Neural cell (in vitro differentiated cells): ENCODE measurements at regions not wholly inside any gene's neighbourhood (a gene's known extent, or its start where the extent isn't known, plus 50 kb on each side); places are given as distances from the start of the nearest gene placed in this dataset.
"Not testable (repeated sequence)": the region's sequence is repeated elsewhere in the genome, so short reads cannot be mapped to it uniquely, and the experiment has no call there.

ENCODE experiments used
- H2AFZ ChIP-seq: fragments of 200-600, 300-800 bp; sonication (generic), shearing (Covaris generic); 2 replicates; pipeline ENCODE4 v1.6.0; 2014; ENCODE audit warnings: low read depth, mild to moderate bottlenecking, antibody characterized with exemption, low read length, moderate library complexity
- H3F3A ChIP-seq: fragments of 200-600 bp; shearing (Covaris generic); 2 replicates; pipeline ENCODE4 v1.6.1; 2016; ENCODE audit warnings: mild to moderate bottlenecking, moderate library complexity, mixed read lengths, antibody characterized with exemption, low read length; ENCODE audit not compliant: insufficient read depth, poor library complexity, severe bottlenecking
- H3K27ac ChIP-seq: fragments of 200-600, 300-800 bp; sonication (generic), shearing (Covaris generic); 2 replicates; pipeline ENCODE4 v1.5.1; 2014; ENCODE audit warnings: mild to moderate bottlenecking, low read length, moderate library complexity
- H3K27me3 ChIP-seq: fragments of 300-800, 200-600 bp; sonication (generic), shearing (Covaris generic); 2 replicates; pipeline ENCODE4 v1.6.0; 2014; ENCODE audit warnings: mild to moderate bottlenecking, low read depth, low read length, moderate library complexity; ENCODE audit not compliant: insufficient read depth
- H3K36me3 ChIP-seq: fragments of 300-800, 200-600 bp; sonication (generic), shearing (Covaris generic); 2 replicates; pipeline ENCODE4 v1.5.1; 2014; ENCODE audit warnings: mild to moderate bottlenecking, antibody characterized with exemption, low read length, moderate library complexity; ENCODE audit not compliant: insufficient read depth
- H3K4me2 ChIP-seq: fragments of 300-800, 200-600 bp; sonication (generic), shearing (Covaris generic); 2 replicates; pipeline ENCODE4 v1.6.0; 2014; ENCODE audit warnings: mild to moderate bottlenecking, low read length
- H3K4me3 ChIP-seq: fragments of 300-800, 200-600 bp; sonication (generic), shearing (Covaris generic); 2 replicates; pipeline ENCODE4 v1.5.1; 2014; ENCODE audit warnings: mild to moderate bottlenecking, low read length, moderate library complexity
- H3K79me2 ChIP-seq: fragments of 200-600 bp; shearing (Covaris generic); replicated peaks from 2 replicates; pipeline ENCODE4 v1.6.0; 2014; ENCODE audit warnings: mild to moderate bottlenecking, low read length, moderate library complexity; ENCODE audit not compliant: insufficient read depth
- H3K9ac ChIP-seq: fragments of 300-800, 200-600 bp; sonication (generic), shearing (Covaris generic); 2 replicates; pipeline ENCODE4 v1.6.1; 2016; ENCODE audit warnings: mild to moderate bottlenecking, low read length, mixed read lengths
- H3K9me2 ChIP-seq: fragments of 200-600 bp; shearing (Covaris generic); 2 replicates; pipeline ENCODE4 v1.6.1; 2016; ENCODE audit warnings: mild to moderate bottlenecking, low read length, mixed read lengths; ENCODE audit not compliant: insufficient read depth
- H3K9me3 ChIP-seq: fragments of 200-600, 300-800 bp; sonication (generic), shearing (Covaris generic); 2 replicates; pipeline ENCODE4 v1.6.1; 2016; ENCODE audit warnings: mild to moderate bottlenecking, mixed run types, low read length, moderate library complexity, mixed read lengths
- H4K20me1 ChIP-seq: fragments of 200-600 bp; shearing (Covaris generic); 2 replicates; pipeline ENCODE4 v1.6.1; 2016; ENCODE audit warnings: mild to moderate bottlenecking, mixed run types; ENCODE audit not compliant: insufficient read depth
- CTCF ChIP-seq: fragments of 450-650 bp; IDR thresholded peaks from 2 replicates; pipeline ENCODE4 v1.5.1; 2014; ENCODE audit warnings: antibody characterized with exemption, mild to moderate bottlenecking, moderate library complexity; ENCODE audit not compliant: poor library complexity, severe bottlenecking
- EP300 ChIP-seq: fragments of 450-650 bp; conservative IDR thresholded peaks from 2 replicates; pipeline ENCODE4 v1.6.1; 2014; ENCODE audit warnings: antibody characterized with exemption, mild to moderate bottlenecking, moderate library complexity; ENCODE audit not compliant: poor library complexity, severe bottlenecking
- EZH2 ChIP-seq: fragments of 200-600, 300-800 bp; shearing (Covaris generic), sonication (generic); IDR thresholded peaks from 2 replicates; pipeline ENCODE4 v1.6.1; 2014; ENCODE audit warnings: antibody characterized with exemption, low read length, borderline replicate concordance, mild to moderate bottlenecking; ENCODE audit not compliant: insufficient read depth, poor library complexity, severe bottlenecking
- MXI1 ChIP-seq: fragments of 450-650 bp; conservative IDR thresholded peaks from 2 replicates; pipeline ENCODE4 v1.6.1; 2014; ENCODE audit warnings: antibody characterized with exemption, mild to moderate bottlenecking; ENCODE audit not compliant: poor library complexity, severe bottlenecking
- POLR2AphosphoS5 ChIP-seq: IDR thresholded peaks from 2 replicates; pipeline ENCODE4 v1.6.1; 2012
- RAD21 ChIP-seq: fragments of 450-650 bp; conservative IDR thresholded peaks from 2 replicates; pipeline ENCODE4 v1.6.1; 2014; ENCODE audit warnings: antibody characterized with exemption, mild to moderate bottlenecking, moderate library complexity
- SMC3 ChIP-seq: fragments of 450-650 bp; conservative IDR thresholded peaks from 2 replicates; pipeline ENCODE4 v1.6.1; 2014; ENCODE audit warnings: antibody characterized with exemption, mild to moderate bottlenecking, moderate library complexity; ENCODE audit not compliant: poor library complexity
- TAF1 ChIP-seq: IDR thresholded peaks from 2 replicates; pipeline ENCODE4 v1.6.1; 2012; ENCODE audit warnings: low read depth
- TF ChIP-seq, protein P1 (sequence below): IDR thresholded peaks from 2 replicates; pipeline ENCODE4 v1.6.1; 2012; ENCODE audit warnings: borderline replicate concordance

DNA sequence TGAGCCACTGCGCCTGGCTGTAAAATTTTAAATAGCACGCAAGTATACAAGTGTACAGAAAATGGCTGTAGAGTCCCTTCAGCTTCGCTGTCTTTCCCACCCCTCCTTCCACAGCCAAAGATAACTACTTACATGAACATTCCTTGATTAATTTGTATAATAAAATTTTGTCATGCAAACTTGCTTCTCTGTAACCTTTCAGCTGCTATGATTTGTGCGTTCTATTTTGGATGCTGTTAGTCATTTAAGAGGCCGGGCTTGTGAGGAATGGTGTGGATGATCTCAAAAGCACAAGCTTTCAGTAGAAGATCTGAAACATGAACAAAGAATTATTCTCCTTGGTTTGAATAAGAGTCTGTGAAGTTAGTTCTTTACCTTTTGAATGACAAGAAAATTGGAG is 115.0 kb upstream of the TLE1 start:
- Histone ChIP-seq H2AFZ (no peak overlapping the region), H3K4me3 (no peak overlapping the region), H3F3A (no peaks in the 10 kb centered on the region), H3K4me2 (no peak overlapping the region), H3K9me2 (no peaks in the 10 kb centered on the region), H3K36me3 (no peaks in the 10 kb centered on the region), H3K79me2 (no peaks in the 10 kb centered on the region), H3K27ac (no peak overlapping the region), H3K9me3 (no peaks in the 10 kb centered on the region), H4K20me1 (no peaks in the 10 kb centered on the region), H3K9ac (no peak overlapping the region), H3K27me3 (no peaks in the 10 kb centered on the region)
- no peak for TF ChIP-seq TAF1
- no peak for TF ChIP-seq EZH2
- TF ChIP-seq MXI1 = no peak
- TF ChIP-seq RAD21 = no peak
- TF ChIP-seq SMC3 = no peak
- no peak for TF ChIP-seq CTCF
- TF ChIP-seq, protein P1, sequence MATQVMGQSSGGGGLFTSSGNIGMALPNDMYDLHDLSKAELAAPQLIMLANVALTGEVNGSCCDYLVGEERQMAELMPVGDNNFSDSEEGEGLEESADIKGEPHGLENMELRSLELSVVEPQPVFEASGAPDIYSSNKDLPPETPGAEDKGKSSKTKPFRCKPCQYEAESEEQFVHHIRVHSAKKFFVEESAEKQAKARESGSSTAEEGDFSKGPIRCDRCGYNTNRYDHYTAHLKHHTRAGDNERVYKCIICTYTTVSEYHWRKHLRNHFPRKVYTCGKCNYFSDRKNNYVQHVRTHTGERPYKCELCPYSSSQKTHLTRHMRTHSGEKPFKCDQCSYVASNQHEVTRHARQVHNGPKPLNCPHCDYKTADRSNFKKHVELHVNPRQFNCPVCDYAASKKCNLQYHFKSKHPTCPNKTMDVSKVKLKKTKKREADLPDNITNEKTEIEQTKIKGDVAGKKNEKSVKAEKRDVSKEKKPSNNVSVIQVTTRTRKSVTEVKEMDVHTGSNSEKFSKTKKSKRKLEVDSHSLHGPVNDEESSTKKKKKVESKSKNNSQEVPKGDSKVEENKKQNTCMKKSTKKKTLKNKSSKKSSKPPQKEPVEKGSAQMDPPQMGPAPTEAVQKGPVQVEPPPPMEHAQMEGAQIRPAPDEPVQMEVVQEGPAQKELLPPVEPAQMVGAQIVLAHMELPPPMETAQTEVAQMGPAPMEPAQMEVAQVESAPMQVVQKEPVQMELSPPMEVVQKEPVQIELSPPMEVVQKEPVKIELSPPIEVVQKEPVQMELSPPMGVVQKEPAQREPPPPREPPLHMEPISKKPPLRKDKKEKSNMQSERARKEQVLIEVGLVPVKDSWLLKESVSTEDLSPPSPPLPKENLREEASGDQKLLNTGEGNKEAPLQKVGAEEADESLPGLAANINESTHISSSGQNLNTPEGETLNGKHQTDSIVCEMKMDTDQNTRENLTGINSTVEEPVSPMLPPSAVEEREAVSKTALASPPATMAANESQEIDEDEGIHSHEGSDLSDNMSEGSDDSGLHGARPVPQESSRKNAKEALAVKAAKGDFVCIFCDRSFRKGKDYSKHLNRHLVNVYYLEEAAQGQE = no peak
- no peak for TF ChIP-seq POLR2AphosphoS5

- not testable (repeated sequence) for H3K27me3 ChIP-seq, H3K4me2 ChIP-seq, H3K79me2 ChIP-seq, H2AFZ ChIP-seq, H3F3A ChIP-seq, H3K27ac ChIP-seq, H3K9ac ChIP-seq, H3K4me3 ChIP-seq, H4K20me1 ChIP-seq, H3K9me3 ChIP-seq, H3K9me2 ChIP-seq, H3K36me3 ChIP-seq
Observed at GRCh38 chr9:81811688-81812087, 116.5 kb upstream of the SPATA31D4 start.

DNA sequence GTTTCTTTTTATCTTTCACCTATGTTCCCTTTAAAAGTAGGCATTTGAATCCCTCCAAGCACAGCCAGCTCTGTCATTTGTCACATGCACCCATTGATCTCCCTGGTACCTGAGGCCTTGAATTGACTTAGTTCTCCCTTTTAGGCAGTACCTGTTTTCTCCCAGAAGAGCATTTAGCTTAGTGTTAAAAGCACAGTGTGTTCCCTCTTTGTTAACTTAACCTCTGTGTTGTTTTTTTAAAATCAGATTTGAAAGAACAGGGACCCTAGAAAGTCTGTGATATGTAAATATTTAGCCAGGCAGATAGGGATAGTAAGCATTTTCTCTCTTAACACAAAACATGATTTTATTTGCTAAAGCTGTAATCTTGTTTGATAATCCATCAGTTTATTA is 113.8 kb upstream of the SPATA31D4 start:
- Histone ChIP-seq H3F3A (no peaks in the 10 kb centered on the region), H4K20me1 (no peaks in the 10 kb centered on the region), H3K9ac (no peak overlapping the region), H3K36me3 (no peaks in the 10 kb centered on the region), H3K27ac (no peak overlapping the region), H3K4me3 (no peak overlapping the region), H3K4me2 (no peak overlapping the region), H2AFZ (no peak overlapping the region), H3K79me2 (no peaks in the 10 kb centered on the region), H3K9me2 (no peaks in the 10 kb centered on the region), H3K9me3 (no peaks in the 10 kb centered on the region), H3K27me3 (peaks cover 2% of the 10 kb centered on the region)
- TF ChIP-seq, protein P1 = no peak
- TF ChIP-seq SMC3 (no peak), CTCF (no peak), EZH2 (no peak), TAF1 (no peak), EP300 (no peak), MXI1 (no peak), RAD21 (no peak), POLR2AphosphoS5 (no peak)
